GM19351 (cell line): ENCODE measurements at regions not wholly inside any gene's neighbourhood (a gene's known extent, or its start where the extent isn't known, plus 50 kb on each side); places are given as distances from the start of the nearest gene placed in this dataset.

Source experiments
- ATAC-seq: cut with Tn5 transposase; IDR thresholded peaks from one replicate; pipeline ENCODE4 v1.9.1; 2021; ENCODE audit warnings: mild to moderate bottlenecking, moderate library complexity; ENCODE audit not compliant: unreplicated experiment

DNA sequence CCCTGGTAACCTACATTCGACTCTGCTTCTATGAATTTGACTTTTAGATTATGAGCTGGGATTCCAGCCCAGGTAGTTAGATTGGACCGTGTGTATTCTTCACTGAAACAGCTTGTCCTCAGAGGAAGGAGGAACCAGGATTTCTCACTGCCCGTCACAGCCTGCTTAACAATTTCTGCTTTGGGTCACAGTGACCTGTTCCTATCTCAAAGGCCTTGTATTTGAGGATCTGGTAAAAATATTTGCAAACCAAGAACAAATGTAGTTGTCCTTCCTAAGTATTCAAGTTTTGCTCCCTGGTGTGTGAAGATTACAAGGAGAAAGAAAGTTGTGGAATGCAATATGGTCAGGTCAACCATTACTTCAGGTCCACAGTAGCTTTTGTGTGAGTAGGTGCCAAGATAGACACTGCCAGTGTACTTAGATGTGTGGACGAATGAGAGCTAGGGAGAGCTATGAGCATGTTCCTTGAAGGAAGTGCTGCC lies 55.1 kb downstream of the KIF4B start:
- ATAC-seq = no peak

DNA sequence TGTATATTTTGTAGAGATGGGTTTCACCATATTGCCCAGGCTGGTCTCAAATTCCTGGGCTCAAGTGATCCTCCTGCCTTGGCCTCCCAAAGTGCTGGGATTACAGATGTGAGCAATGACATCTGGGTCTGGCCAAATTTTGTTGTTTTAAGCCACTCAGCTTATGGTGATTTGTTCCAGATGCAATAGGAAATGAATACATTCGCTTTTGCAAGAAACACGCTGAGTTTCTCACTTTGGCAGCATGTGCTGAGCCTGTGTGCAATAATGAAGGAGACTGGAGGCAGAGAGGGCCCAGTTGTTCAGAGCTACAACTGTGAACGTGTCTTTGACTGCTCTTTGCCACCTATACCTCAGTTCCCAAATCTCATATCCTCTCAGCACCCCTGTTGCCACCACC lies 56.4 kb downstream of the KIF4B start:
- ATAC-seq = no peak

DNA sequence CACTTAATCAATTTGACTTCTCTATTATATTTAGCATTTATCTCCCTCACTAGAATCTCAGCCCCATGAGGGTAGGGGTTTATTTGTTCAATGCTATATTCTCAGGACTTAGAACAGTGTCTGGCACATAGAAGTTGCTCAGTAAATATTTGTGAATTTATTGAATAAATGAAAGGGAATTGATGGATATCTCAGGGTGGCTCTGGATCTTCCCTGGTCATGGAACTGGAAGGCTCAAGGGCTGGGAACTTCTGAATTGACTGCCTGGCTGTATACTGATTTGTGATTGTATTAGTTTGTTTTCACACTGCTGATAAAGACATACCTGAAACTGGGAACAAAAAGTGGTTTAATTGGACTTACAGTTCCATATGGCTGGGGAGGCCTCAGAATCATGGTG lies 57.2 kb downstream of the KIF4B start:
- no peak for ATAC-seq

GRCh38 chr5:155076379-155076778 lies 62.8 kb downstream of the KIF4B start:
- ATAC-seq = no peak

DNA sequence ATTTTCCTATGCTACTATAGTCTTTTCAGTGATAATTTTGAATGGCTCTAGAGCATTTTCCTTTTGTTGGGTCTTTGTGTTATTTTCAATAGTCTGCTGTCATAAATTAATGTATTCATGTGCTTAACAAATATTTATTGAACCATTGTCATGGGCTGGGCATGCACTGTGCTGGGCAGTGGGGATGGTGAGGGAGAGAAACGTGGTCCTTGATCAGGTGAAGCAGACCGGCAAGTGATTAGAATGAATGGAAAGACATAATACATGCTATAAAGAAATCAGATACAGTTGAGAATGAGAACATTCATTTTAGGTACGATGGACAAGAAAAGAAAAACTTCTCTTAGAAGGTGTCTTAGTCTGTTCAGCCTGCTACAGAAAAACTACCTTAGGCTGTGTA lies 66.1 kb downstream of the KIF4B start:
- ATAC-seq = no peak

- ATAC-seq = no peak
Observed at GRCh38 chr5:155080721-155081120, 67.2 kb downstream of the KIF4B start.

DNA sequence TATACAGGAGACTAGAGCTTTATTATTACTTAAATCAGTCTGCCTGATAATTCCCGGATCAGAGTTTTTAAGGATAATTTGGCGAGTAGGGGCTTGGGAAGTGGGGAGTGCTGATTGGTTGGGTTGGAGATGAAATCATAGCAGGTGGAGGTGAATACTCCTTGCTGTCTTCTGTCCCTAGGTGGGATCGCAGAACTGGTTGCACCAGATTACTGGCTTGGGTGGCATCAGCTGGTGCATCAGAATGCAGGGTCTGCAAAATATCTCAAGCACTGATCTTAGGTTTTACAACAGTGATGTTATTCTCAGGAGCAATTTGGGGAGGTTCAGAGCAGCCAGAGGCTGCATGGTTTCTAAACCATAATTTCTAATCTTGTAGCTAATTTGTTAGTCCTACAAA lies 68.1 kb downstream of the KIF4B start:
- ATAC-seq = no peak

DNA sequence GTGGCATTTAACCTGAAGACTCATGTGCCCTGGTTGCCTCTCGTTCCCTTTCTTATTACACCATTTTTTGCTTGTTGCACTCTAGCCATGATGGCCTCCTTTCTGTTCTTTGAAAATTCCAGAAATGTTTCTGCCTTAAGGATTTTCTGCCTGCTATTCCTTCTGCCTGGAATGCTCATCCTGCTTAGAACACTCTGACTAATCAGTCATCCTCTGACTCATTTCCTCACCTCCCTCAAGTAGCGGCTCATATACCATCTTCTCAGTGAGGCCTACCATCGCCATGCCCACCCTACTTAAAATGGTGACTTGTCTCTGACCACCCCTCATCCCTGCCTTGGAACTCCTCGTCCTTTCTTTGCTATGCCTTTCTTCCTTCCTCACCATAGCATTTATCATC lies 68.8 kb downstream of the KIF4B start:
- no peak for ATAC-seq

DNA sequence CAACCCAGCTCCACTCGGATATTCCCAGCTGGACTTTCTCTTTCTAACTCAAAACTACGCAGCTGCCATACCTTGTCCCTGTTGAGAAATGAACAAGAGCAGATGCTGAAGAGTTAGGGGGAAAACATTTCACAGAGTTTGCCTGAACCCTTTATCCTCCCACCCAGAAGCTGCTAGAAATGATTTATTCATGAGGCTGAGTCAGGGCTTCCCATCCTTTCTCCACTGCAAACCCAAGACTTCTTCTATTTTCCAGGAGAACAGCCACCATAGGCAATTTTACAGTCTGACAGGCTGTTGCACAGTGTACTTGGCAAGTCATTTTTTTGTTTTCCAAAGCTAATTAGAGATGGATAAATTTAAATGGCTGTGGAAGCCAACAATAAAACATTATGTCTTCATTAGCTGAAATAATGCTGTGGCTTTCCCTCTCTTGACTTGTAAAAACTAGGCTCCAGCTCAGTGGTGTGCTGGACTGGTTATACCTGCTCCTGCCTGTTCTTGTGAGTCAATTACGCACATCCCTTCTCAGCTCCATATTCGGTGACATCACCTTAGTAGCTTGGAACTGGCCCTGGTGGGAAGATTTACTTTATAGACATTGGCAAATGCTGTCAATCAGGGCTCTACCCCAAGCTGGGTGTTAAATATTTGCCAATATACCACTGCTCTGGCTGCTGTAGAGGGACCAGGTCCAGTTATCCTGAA lies 71.9 kb downstream of the KIF4B start:
- no peak for ATAC-seq

DNA sequence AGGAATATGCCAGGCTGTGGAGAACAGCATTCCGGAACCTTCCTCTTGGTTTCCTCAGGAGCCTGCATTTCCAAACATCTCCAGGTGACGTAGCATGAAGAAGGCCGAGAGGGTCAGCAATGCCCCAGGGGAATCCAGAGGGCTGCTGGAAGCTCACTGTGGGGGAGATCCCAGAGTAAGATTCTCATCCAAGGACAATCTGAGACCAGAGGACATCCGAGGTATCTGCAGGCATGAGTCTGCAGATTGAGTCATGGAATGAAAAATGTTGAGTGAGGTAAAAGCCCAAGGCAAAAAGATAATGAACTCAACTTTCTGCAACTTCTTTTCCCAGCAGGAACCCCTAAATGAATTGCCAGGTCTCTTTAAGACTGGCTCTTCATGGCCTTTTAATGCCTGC lies 73.5 kb downstream of the KIF4B start:
- ATAC-seq = no peak

GRCh38 chr5:155088811-155089210 lies 75.3 kb downstream of the KIF4B start:
- ATAC-seq = no peak

DNA sequence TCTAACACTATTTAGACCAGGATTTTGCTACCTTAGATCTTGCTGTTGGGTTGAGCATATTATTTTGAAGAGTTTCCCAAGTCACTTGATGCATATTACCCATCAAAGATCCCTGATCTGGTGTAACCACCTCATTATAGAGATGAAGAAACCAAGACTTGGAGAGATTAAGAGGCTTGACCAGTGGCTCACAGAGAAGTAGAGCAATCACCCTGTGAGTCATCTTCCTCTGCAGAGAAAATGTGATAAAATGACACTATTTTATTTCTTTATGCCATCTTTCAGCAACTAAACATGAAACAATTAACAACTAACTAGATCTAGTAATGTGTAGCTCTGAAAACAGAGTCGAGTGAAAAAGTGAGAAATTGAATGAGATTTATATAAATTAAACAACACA lies 76.1 kb downstream of the KIF4B start:
- no peak for ATAC-seq

DNA sequence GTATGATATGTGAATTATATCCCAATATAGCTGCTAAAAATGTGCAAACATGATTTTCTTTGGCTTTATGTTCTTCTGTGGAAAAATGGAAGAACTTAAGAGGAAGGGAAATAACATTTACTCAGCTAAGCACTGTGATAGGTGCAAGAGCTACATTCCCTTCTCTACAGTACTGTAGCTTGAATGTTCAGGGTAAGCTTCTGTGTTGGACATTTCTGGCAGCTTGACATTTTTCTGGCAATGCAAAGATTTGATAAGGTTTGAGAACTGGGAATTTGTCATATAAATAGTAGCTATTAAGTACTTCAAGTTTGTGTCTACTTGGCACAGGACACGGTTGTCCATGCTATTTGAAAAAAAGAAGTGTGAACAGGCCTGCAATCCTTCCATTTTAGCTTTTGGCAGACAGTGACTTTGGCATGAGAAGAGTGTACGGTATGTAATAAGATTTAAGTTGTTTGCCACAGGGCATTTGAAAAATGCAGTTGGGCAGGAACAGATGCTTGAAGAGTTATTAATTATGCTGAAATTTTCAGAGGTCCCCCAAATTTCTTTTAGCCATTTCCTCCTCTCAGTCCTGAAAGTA lies 77.6 kb downstream of the KIF4B start:
- no peak for ATAC-seq

- ATAC-seq = no peak
Observed at GRCh38 chr5:155091768-155092717, 78.5 kb downstream of the KIF4B start.

- ATAC-seq = no peak
Observed at GRCh38 chr5:155094455-155094854, 80.9 kb downstream of the KIF4B start.

GRCh38 chr5:155097995-155098394 lies 84.4 kb downstream of the KIF4B start:
- no peak for ATAC-seq

GRCh38 chr5:155098433-155098832 lies 84.9 kb downstream of the KIF4B start:
- no peak for ATAC-seq

DNA sequence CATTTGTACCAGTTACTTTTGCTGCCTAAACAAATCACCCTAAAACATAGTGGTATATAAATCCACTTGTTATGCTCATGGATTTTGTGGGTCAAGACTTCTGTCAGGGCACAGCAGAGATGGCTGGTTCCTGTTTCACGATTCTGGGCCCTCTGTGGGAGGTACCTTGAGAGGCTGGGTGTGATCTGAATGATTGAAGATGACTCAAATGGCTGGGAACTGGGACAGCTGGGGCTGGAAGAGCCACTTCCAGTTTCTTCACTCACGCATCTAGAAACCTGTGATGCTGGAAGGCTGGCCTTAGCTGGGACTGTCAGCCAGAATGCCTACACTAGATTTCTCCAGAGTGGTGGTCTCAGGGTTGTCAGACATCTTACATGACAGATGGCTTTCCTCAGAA lies 88.1 kb downstream of the KIF4B start:
- ATAC-seq = no peak

DNA sequence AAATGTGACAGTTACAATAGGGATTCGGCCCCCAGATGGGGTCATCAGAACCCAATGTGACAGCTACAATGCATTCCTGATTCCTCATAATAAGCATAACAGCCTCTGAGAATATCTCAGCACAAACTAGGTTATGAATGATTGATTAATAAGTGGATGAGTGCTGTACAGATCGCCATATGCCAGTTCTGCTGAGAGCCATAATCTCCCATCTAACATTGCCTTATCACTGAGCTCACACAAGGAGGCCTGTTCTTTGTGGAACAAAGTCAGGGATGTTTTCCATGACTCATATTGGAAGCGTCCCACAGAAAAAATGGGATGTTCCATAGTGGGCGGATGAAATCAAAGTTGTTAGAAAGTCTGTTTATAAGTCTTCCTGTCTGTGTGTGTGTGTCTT lies 89.6 kb downstream of the KIF4B start:
- no peak for ATAC-seq

GRCh38 chr5:155104441-155104840 lies 90.9 kb downstream of the KIF4B start:
- no peak for ATAC-seq

DNA sequence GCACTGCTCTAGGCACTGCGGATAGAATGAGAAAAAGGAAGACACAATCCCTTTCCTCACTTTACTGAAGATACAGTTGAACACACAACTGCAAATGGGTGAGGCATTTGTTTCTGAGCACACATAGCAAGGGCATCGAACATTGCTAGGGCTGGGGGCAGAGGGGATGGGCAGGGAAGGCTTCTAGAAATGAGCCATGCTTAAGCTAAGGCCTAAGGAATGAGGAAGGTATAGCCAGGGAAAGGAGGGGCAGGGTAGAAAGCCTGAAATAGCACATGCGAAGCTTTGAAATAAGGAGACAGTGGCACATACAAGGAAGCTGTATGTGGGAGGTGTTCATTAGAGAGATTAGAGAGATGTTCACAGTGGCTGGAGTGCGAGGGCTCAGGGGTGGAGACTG lies 92.7 kb downstream of the KIF4B start:
- ATAC-seq = no peak

GRCh38 chr5:155113888-155114287 lies 100.3 kb downstream of the KIF4B start:
- ATAC-seq = no peak
